ENCODE measurements at regions not wholly inside any gene's neighbourhood (a gene's known extent, or its start where the extent isn't known, plus 50 kb on each side); places are given as distances from the start of the nearest gene placed in this dataset.

DNA sequence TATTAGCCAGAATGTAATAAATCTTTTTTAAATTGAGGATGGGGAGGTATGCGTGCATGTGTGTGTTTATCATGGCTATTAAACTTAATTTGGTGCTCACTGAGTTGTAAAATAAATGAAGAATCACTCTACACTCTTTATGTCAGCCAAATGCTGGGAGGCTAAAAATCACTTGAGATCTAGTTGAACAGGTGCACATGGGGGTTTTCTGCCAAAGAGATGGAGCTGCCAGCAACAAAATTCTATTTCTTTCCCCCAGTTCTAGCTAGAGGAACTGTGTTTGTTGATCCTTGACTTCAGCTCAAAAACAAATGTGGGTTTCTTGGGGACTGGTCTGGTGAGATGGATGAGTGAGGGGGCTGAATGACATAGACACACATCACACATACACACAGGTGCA lies 183.3 kb upstream of the BTBD3 start:
- no peak overlapping the region for H3K4me3 ChIP-seq (ENCODE audit: low read depth, low read length)

DNA sequence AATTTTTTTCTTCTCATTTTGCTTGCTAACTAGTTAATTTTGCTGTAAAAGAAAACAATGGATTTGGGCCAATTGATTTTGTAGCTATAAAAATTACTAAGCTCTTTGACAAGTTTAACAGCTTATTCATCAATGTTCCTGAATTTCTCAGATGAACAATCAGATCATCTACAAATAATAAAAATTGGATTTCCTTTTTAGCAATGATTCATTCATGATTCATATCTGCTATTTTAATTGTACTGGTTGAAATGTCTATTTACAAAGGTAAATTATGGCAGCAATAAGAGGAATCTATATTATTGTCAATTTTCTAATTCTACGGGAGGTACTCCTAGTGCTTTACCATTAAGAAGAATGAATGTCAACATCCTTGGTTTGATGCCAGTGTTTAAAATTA lies 178.8 kb upstream of the BTBD3 start:
- H3K4me3 ChIP-seq (ENCODE audit: low read depth, low read length), result no peak overlapping the region

DNA sequence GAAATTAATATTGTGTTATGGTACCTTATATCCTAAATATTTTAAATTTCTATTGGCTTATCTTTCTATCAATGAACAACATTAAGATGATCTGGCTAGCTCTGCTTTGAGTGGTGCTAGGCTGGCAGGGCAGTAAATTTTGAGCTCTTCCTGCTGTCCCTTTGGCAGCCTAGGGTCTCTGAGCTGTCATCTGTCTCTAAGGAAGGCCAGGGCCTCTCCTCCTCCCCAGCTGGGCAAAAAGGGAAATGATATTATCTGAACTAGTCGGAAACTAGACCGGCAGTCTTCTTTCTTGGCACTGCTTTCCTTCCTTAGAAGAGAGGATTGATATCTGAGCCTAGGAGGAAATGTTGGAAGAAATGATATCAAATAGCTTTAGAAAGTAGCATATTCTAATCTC lies 176.7 kb upstream of the BTBD3 start:
- H3K4me3 ChIP-seq (ENCODE audit: low read depth, low read length), result no peak overlapping the region

GRCh38 chr20:11745145-11745544 lies 172.5 kb upstream of the BTBD3 start:
- no peak overlapping the region for H3K4me3 ChIP-seq (ENCODE audit: low read depth, low read length)

- no peak overlapping the region for H3K4me3 ChIP-seq (ENCODE audit: low read depth, low read length)
Observed at GRCh38 chr20:11748436-11748835, 169.3 kb upstream of the BTBD3 start.

- H3K4me3 ChIP-seq (ENCODE audit: low read depth, low read length), result no peak overlapping the region
Observed at GRCh38 chr20:11752336-11752735, 165.4 kb upstream of the BTBD3 start.

- H3K4me3 ChIP-seq (ENCODE audit: low read depth, low read length), result no peak overlapping the region
Observed at GRCh38 chr20:11753155-11753554, 164.5 kb upstream of the BTBD3 start.

DNA sequence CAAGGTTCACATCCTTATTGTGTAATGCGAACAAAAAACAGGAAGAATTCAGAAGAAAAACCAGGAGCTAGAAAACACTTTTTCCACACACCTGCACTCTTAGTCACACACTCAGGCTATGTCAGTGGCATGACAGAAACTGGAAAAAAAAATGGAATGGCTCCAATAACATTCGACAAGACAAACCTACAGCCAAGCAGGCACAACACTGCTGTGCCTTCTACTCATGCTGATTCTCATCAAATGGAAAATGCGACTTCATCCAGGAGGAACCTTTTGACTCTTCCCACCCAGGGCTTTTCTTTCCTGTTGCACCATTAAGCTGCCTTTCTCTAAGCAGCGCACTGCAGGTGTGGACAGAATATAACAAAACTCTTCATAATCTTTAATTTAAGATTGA lies 163.2 kb upstream of the BTBD3 start:
- no peak overlapping the region for H3K4me3 ChIP-seq (ENCODE audit: low read depth, low read length)

DNA sequence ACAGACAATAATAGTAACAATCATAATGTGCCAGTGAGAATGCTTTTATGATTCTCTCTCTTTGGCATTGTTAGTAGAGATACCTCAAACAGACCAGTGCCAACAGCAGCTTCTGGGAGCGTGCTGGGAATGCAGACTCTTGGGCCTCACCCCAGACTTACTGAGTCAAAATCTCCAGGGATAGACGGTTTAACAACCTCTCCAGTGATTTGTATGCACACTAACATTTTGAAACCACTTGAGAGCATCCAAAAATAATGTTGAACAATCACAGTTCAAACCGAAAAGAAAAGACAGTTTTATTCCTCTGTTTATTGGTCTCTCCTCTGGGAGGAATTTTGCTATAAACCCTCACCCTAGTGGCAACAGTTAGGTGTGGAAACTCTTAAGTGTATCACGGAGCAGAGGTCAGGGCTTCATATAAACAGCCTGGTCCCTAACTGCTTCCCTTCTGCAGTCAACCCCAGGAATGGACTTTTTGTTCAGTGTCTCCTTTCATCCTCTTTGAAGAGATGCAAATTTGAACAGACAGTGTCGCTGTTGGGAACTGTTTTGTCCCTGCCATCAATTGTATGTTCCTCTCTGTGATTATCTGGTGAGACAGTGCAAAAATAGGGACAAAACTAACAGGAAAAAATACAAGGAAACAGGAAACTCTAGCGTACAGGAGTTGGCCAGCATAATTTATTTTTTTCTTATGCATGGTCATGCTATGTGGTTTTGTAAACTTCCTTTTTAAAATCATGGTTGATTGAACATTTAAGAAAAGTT lies 162.4 kb upstream of the BTBD3 start:
- no peak overlapping the region for H3K4me3 ChIP-seq (ENCODE audit: low read depth, low read length)

GRCh38 chr20:11761497-11761896 lies 156.2 kb upstream of the BTBD3 start:
- no peak overlapping the region for H3K4me3 ChIP-seq (ENCODE audit: low read depth, low read length)

- no peak overlapping the region for H3K4me3 ChIP-seq (ENCODE audit: low read depth, low read length)
Observed at GRCh38 chr20:11766961-11767360, 150.7 kb upstream of the BTBD3 start.

GRCh38 chr20:11769825-11770224 lies 147.9 kb upstream of the BTBD3 start:
- no peak overlapping the region for H3K4me3 ChIP-seq (ENCODE audit: low read depth, low read length)

DNA sequence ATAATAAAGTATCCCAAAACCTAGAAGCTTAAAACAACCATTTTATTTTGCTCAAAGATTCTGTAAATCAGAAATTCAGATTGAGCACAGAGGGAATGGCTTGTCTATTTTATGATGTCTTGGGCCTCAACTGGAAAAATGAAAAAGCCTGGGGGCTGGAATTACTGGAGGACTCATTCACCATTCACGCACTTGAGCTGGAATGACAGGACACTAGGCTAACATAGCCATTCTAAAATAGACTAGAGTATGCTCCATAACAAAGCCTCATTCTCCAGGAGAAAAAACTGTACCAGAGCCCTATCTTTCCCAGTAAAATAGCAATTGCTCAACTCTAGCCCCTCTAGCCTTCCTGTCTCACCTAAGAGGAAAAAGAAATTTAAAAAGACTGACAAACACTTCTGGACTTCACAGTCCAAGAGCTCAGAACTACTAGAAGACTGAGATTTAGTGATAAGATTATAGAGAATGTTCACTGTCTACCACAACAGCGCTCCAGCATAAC lies 145.4 kb upstream of the BTBD3 start:
- no peak overlapping the region for H3K4me3 ChIP-seq (ENCODE audit: low read depth, low read length)

- H3K4me3 ChIP-seq (ENCODE audit: low read depth, low read length), result no peak overlapping the region
Observed at GRCh38 chr20:11776687-11777086, 141.0 kb upstream of the BTBD3 start.

- H3K4me3 ChIP-seq (ENCODE audit: low read depth, low read length), result no peak overlapping the region
Observed at GRCh38 chr20:11777387-11778205, 140.1 kb upstream of the BTBD3 start.

DNA sequence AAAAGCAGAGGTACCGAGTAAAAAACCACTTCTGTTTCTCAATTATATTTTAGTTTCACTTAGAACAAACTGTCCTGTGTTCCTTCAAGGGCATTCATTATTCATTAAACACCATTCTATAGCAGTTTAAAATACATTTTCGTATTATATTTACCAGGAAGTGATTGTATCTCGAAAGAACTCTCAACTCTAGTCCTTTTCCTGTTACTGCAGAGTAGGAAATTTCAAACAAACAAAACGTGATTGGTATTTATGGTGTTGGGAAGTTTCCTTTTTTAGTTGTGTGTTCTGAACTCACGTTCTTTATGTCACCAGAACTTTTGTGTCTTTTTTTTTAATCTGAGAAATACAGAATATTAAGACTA lies 139.5 kb upstream of the BTBD3 start:
- H3K4me3 ChIP-seq (ENCODE audit: low read depth, low read length), result no peak overlapping the region

DNA sequence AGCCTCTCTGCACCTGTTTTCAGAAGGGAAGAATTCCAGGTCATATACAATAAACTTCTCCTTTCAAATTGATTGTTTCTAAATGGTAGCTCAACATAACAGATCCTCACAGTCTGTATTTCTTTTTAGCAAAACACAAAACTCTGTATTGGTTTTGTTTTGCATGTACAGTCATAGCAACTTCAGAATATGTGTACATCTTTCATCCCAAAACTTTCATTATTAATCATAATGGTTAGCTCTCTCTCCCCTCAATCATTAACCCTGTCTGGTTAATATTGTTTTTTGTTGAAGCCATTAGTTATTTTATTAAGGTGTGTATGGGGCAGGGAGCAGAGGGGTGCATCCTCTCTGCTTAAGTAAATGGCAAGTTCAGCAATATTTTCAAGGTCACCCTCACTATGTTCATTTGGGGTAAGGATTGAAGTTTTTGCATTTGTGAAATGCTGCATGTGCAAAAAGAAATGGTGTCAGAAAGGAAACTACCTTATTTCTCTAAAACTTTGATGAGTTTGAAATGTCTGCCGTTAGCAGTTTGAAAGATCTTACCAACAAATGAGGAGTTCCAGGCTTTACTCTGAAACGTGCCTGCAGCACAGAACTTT lies 136.8 kb upstream of the BTBD3 start:
- H3K4me3 ChIP-seq (ENCODE audit: low read depth, low read length), result no peak overlapping the region

- no peak overlapping the region for H3K4me3 ChIP-seq (ENCODE audit: low read depth, low read length)
Observed at GRCh38 chr20:11783102-11783850, 134.4 kb upstream of the BTBD3 start.

- H3K4me3 ChIP-seq (ENCODE audit: low read depth, low read length), result no peak overlapping the region
Observed at GRCh38 chr20:11785885-11786507, 131.7 kb upstream of the BTBD3 start.

GRCh38 chr20:11790046-11790445 lies 127.6 kb upstream of the BTBD3 start:
- H3K4me3 ChIP-seq (ENCODE audit: low read depth, low read length), result no peak overlapping the region

DNA sequence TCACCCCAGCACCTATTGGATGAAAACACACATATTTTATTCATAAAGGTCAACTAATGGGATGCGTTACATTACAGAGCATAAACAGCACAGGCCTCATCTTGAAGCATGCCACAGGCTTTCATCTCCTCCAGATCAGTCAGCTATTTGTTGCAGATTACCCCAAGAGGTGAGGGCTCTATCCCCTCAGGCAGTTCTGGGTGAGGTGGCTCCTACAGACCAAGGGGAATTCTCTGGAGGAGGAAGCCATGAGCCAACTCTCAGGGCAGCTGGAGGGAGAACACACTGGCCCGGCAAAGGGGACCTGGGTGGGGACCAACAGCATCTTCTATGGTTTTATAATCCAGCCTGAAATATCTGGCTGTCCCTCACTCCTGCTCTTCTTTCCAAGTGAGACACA lies 126.4 kb upstream of the BTBD3 start:
- H3K4me3 ChIP-seq (ENCODE audit: low read depth, low read length), result no peak overlapping the region

All from iPS-11a (cell line).